ENCODE measurements at regions not wholly inside any gene's neighbourhood (a gene's known extent, or its start where the extent isn't known, plus 50 kb on each side); places are given as distances from the start of the nearest gene placed in this dataset.

DNA sequence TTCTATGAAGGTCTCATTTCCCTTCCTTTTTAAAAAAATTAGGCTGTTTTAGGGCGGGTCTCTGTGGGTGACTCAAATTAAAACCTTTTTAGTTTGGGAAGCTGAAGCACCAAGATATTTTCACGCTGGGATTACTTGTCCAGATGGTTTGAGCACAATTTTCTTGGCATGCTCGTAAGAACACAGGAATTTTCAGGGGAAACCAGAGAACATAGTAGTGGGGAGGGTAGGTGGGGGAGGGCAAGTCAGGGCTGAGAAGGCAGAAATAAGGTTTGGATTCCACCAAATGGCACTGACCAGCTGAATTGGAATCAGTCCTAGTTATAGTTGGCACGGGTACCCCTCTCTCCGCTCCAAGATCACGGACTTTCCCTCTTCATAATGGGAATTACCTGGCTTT is 97.3 kb upstream of the LRIG1 start:
- no peak overlapping the region for H3K27ac ChIP-seq (ENCODE audit: extremely low read depth, low read depth, low read length)
- in situ Hi-C loops (cut with MboI) = no loop called here

More for the DNA sequence above, 97.3 kb upstream of the LRIG1 start:
- BruUV-seq (replicated peaks) = no TSS peak
- H3K4me1 ChIP-seq (replicated peaks in 1 of 2; ENCODE audit: control insufficient read depth in 2 of 2, insufficient read depth in 2 of 2, low read length in 2 of 2) = no peaks in the 10 kb centered on the region
- no peaks in the 10 kb centered on the region for H3K9me3 ChIP-seq (replicated peaks; ENCODE audit: control insufficient read depth, insufficient read depth, low read depth, low read length)
- TF ChIP-seq HCFC1 (IDR thresholded peaks at IDR 0.05; ENCODE audit: low read depth, low read length) (no peak), GATAD2B (IDR thresholded peaks at IDR 0.05; ENCODE audit: borderline replicate concordance) (no peak), DACH1 (IDR thresholded peaks at IDR 0.05; ENCODE audit: partially characterized antibody) (no peak), HDAC2 (IDR thresholded peaks at IDR 0.05) (no peak), ZNF384 (IDR thresholded peaks at IDR 0.05; ENCODE audit: low read depth, low read length) (no peak), RBM14 (IDR thresholded peaks at IDR 0.05; ENCODE audit: borderline replicate concordance, insufficient read depth, low read depth, low read length) (no peak), ZNF561 (CRISPR knock-in tag; conservative IDR thresholded peaks at IDR 0.05) (no peak), ZNF347 (CRISPR knock-in tag; IDR thresholded peaks at IDR 0.05; ENCODE audit: low read depth) (no peak), TEAD2 (tag; IDR thresholded peaks at IDR 0.05) (no peak)
- TF ChIP-seq, protein P1, sequence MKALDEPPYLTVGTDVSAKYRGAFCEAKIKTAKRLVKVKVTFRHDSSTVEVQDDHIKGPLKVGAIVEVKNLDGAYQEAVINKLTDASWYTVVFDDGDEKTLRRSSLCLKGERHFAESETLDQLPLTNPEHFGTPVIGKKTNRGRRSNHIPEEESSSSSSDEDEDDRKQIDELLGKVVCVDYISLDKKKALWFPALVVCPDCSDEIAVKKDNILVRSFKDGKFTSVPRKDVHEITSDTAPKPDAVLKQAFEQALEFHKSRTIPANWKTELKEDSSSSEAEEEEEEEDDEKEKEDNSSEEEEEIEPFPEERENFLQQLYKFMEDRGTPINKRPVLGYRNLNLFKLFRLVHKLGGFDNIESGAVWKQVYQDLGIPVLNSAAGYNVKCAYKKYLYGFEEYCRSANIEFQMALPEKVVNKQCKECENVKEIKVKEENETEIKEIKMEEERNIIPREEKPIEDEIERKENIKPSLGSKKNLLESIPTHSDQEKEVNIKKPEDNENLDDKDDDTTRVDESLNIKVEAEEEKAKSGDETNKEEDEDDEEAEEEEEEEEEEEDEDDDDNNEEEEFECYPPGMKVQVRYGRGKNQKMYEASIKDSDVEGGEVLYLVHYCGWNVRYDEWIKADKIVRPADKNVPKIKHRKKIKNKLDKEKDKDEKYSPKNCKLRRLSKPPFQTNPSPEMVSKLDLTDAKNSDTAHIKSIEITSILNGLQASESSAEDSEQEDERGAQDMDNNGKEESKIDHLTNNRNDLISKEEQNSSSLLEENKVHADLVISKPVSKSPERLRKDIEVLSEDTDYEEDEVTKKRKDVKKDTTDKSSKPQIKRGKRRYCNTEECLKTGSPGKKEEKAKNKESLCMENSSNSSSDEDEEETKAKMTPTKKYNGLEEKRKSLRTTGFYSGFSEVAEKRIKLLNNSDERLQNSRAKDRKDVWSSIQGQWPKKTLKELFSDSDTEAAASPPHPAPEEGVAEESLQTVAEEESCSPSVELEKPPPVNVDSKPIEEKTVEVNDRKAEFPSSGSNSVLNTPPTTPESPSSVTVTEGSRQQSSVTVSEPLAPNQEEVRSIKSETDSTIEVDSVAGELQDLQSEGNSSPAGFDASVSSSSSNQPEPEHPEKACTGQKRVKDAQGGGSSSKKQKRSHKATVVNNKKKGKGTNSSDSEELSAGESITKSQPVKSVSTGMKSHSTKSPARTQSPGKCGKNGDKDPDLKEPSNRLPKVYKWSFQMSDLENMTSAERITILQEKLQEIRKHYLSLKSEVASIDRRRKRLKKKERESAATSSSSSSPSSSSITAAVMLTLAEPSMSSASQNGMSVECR (CRISPR knock-in tag; IDR thresholded peaks at IDR 0.05) = no peak
- TF ChIP-seq, protein P2, sequence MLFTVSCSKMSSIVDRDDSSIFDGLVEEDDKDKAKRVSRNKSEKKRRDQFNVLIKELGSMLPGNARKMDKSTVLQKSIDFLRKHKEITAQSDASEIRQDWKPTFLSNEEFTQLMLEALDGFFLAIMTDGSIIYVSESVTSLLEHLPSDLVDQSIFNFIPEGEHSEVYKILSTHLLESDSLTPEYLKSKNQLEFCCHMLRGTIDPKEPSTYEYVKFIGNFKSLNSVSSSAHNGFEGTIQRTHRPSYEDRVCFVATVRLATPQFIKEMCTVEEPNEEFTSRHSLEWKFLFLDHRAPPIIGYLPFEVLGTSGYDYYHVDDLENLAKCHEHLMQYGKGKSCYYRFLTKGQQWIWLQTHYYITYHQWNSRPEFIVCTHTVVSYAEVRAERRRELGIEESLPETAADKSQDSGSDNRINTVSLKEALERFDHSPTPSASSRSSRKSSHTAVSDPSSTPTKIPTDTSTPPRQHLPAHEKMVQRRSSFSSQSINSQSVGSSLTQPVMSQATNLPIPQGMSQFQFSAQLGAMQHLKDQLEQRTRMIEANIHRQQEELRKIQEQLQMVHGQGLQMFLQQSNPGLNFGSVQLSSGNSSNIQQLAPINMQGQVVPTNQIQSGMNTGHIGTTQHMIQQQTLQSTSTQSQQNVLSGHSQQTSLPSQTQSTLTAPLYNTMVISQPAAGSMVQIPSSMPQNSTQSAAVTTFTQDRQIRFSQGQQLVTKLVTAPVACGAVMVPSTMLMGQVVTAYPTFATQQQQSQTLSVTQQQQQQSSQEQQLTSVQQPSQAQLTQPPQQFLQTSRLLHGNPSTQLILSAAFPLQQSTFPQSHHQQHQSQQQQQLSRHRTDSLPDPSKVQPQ (CRISPR knock-in tag; IDR thresholded peaks at IDR 0.05; ENCODE audit: borderline replicate concordance) = no peak
- TF ChIP-seq, protein P3, sequence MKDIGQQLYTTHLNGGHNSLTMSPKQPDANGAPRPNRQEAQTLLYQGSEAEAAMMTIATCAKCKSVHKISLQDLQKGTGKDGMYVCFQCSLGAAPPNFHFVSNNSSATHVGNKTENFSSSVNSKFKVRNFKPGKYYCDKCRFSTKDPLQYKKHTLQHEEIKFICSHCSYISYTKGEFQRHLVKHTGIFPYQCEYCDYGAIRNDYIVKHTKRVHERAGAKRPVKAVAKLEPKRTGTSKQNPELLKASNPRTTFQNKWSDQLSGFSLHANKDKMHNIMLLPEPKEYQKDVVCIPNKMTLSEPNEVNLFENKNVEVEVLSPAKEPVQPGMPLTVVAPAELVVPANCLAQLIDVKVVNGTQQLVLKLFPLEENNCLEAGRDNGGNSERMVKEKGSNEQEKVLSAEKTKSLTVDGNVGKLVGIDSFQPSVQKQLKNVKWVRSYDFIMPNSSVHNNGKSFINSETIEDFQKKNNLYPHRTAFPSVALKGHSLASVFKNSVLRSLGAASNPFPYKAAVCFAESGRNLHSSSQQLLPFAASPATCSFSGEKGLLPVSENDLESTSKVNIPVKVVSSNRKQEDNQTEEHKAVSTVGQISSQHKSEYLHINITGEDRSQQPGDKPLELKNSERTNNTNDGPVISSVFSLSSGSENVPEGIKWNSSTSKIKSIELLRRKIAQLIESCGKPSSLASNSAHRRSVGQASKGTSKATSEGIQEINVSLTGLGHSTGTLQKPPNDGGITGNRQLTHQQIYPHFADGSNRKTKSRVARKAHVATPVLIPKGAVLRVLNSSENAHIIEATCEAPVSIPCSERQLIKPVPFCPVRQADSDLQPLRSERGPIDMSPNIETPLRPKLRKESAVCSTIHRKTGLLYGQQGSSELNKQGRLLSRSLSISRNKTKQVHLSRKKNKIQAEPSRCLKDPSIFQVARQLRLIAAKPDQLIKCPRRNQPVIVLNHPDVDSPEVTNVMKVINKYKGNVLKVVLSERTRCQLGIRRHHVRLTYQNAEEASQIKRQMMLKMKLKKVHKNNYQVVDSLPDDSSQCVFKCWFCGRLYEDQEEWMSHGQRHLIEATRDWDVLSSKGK (CRISPR knock-in tag; IDR thresholded peaks at IDR 0.05) = no peak
- H3K4me3 ChIP-seq = no peak overlapping the region
- 0% methylated on average over 3 of the region's 6 CpGs for WGBS (ENCODE audit: insufficient coverage, low coverage, missing lambda C conversion rate)
- no peaks in the 10 kb centered on the region for H3K79me2 ChIP-seq (ENCODE audit: control insufficient read depth, insufficient read depth, low read length)
- H2AFZ ChIP-seq (ENCODE audit: low read depth, low read length) = no peak overlapping the region
- no peak overlapping the region for H3K9ac ChIP-seq (ENCODE audit: insufficient read depth in 1 of 2, low read depth in 2 of 2, low read length in 2 of 2)
- ChIA-PET CTCF (ENCODE audit: low intra/inter-chr PET ratio) (interaction anchor here (0.5 kb wide), 1 partner anchor 684 kb away, joined by 3 read pairs; no protein-coding TSS in a partner anchor), POLR2A (no interaction called here)
- no peaks in the 10 kb centered on the region for H3K9me1 ChIP-seq (ENCODE audit: control insufficient read depth, insufficient read depth, low read length)
- FAIRE-seq (no peak), ATAC-seq (no peak), DNase-seq (ENCODE audit: extremely low read depth in 1 of 4, low spot score in 3 of 4) (no peak)
- intact Hi-C loops (cut with micrococcal nuclease) = no loop called here
- no peaks in the 10 kb centered on the region for H3K27me3 ChIP-seq (ENCODE audit: control insufficient read depth in 2 of 2, insufficient read depth in 2 of 2, low read length in 2 of 2)
- H4K20me1 ChIP-seq (replicated peaks; ENCODE audit: control insufficient read depth, insufficient read depth, low read length) = no peaks in the 10 kb centered on the region
- H3K36me3 ChIP-seq (ENCODE audit: control insufficient read depth, insufficient read depth, low read length) = no peaks in the 10 kb centered on the region
- H3K4me2 ChIP-seq (ENCODE audit: insufficient read depth, low read length) = no peak overlapping the region
